SIG-M5 treated with dmso at 0.1 percent for 504 hours (cell line): ENCODE measurements at regions not wholly inside any gene's neighbourhood (a gene's known extent, or its start where the extent isn't known, plus 50 kb on each side); places are given as distances from the start of the nearest gene placed in this dataset.
A peak's percentile ranks its signal among the peaks of the same experiment; 100 is the strongest.
"Not testable (repeated sequence)": the region's sequence is repeated elsewhere in the genome, so short reads cannot be mapped to it uniquely, and the experiment has no call there.

Source experiments
- DNase-seq: peaks from one replicate; lab custom pipeline; 2025; ENCODE audit not compliant: unreplicated experiment; lab: John Stamatoyannopoulos, UW

GRCh38 chr10:8332730-8333111, 278.2 kb downstream of the GATA3 start:
- DNase-seq = no peak

- no peak for DNase-seq
Measured at GRCh38 chr10:8334631-8335030, 280.1 kb downstream of the GATA3 start.

- no peak for DNase-seq
Measured at GRCh38 chr10:8336629-8337331, 282.3 kb downstream of the GATA3 start.

GRCh38 chr10:8337332-8337651, 282.8 kb downstream of the GATA3 start:
- no peak for DNase-seq

- DNase-seq = no peak
Measured at GRCh38 chr10:8338177-8338766, 283.8 kb downstream of the GATA3 start.

- no peak for DNase-seq
Measured at GRCh38 chr10:8344756-8345155, 290.3 kb downstream of the GATA3 start.

- no peak for DNase-seq
Measured at GRCh38 chr10:8346861-8347260, 292.4 kb downstream of the GATA3 start.

GRCh38 chr10:8347614-8348013, 293.1 kb downstream of the GATA3 start:
- DNase-seq = not testable (repeated sequence)

- DNase-seq = no peak
Measured at GRCh38 chr10:8349610-8350249, 295.2 kb downstream of the GATA3 start.

GRCh38 chr10:8350250-8350967, 295.9 kb downstream of the GATA3 start:
- DNase-seq = peak; percentile 27

- no peak for DNase-seq
Measured at GRCh38 chr10:8352171-8353075, 297.9 kb downstream of the GATA3 start.

GRCh38 chr10:8356283-8356682, 301.8 kb downstream of the GATA3 start:
- no peak for DNase-seq

- DNase-seq = no peak
Measured at GRCh38 chr10:8359467-8359866, 305.0 kb downstream of the GATA3 start.

- no peak for DNase-seq
Measured at GRCh38 chr10:8360365-8360764, 305.9 kb downstream of the GATA3 start.

- DNase-seq = no peak
Measured at GRCh38 chr10:8360814-8361509, 306.5 kb downstream of the GATA3 start.

GRCh38 chr10:8361510-8361844, 307.0 kb downstream of the GATA3 start:
- no peak for DNase-seq

- DNase-seq = peak; percentile 77
Measured at GRCh38 chr10:8365935-8366911, 311.7 kb downstream of the GATA3 start.

GRCh38 chr10:8367672-8368411, 313.4 kb downstream of the GATA3 start:
- not testable (repeated sequence) for DNase-seq

- DNase-seq = no peak
Measured at GRCh38 chr10:8369666-8370065, 315.2 kb downstream of the GATA3 start.
